NCI-H510A treated with DMSO at 0.1 percent for 48 hours (cell line): ENCODE measurements at regions not wholly inside any gene's neighbourhood (a gene's known extent, or its start where the extent isn't known, plus 50 kb on each side); places are given as distances from the start of the nearest gene placed in this dataset.
"Not testable (repeated sequence)": the region's sequence is repeated elsewhere in the genome, so short reads cannot be mapped to it uniquely, and the experiment has no call there.

Source experiments
- DNase-seq: peaks from one replicate; lab custom pipeline; 2025; lab: John Stamatoyannopoulos, UW

DNA sequence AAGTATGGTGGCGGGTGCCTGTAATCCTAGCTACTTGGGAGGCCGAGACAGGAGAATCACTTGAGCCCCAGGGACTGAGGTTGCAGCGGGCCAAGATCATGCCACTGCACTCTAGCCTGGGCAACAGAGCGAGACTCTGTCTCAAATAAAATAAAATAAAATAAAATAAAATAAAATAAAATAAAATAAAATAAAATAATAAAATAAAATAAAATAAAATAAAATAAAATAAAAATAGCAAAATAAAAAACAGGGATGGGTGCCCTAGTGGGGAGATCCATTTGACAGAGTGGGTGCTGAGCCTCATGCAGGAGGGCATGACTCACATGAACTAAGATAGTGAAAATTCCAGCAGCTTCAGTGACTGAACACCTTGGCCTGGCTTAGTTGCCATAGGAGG is 460.7 kb downstream of the PLPP3 start:
- not testable (repeated sequence) for DNase-seq

GRCh38 chr1:56115701-56116100 is 463.7 kb downstream of the PLPP3 start:
- no peak for DNase-seq

- DNase-seq, result no peak
Observed at GRCh38 chr1:56113679-56114078, 465.7 kb downstream of the PLPP3 start.

DNA sequence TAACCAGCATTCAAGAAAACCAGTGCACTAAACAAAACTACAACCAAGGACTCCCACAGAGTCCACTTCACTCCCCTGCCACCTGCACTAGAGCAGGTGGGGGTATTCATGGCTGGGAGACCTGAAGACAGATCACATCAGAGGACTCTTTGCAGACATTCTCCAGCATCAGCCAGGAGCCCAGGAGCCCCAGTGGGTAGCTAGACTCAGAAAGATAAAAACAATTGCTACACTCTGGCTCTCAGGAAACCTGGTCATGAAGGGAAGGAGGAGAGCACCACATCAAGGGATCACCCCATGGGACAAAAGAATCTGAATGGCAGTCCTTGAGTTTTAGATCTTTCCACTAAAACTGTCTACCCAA is 472.1 kb downstream of the PLPP3 start:
- no peak for DNase-seq

DNA sequence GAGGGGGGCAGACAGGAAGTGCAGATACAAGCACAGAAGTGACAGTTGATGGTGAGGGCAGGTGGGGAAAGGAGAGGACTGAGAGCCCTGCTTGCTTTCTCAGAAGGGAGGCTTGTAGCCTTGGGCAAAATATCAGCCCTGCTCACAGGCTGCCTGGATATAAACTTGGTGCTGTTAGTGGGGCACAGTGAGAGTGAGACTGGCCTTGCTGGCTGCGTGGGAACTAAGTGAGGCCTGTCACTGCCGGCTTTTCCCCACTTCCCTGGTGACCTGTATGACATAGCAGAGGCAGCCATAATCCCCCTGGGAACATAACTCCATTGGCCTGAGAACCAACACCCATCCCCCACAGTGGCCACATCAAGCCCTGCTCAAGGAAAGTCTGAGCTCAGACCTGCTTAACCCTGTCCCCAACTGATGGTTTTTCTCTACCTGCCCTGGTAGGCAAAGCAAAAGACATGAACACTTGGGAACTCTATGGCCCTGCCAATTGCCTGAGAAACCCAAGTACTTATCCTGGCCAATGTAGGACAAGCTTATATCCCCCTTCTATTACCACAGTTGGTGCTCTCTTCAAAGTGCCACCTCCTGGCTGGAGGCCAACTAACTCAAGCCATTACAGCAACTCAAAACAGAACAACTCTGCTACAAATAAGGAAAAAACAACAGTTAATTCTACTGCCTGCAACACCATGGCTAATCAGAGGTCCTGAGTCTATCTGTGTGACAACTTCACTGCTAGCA is 472.7 kb downstream of the PLPP3 start:
- peak; percentile 40 for DNase-seq

- DNase-seq, result no peak
Observed at GRCh38 chr1:56105397-56105796, 474.0 kb downstream of the PLPP3 start.

DNA sequence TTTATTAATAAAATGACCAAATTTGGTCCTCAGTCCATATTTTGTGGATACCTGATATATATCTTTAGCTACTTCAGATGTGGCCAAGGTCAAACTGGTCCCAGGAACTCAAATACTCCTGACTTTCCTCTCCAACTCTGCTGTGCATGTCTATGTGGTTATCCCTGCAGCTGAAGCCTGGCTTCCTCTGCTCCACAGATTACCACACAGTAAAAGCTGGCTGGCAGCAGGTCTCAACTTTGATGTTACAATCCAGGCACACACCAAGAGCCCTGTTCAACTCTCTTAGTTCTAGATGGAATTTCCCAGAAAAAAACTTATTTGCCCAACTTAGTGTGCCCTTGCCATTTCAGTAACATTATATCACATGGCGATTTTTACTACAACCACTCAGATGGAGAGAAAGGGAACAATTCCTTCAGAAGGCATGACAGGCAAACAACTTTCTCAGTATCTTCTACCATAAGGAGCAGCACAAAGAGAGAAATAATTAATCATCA is 479.5 kb downstream of the PLPP3 start:
- DNase-seq, result no peak

DNA sequence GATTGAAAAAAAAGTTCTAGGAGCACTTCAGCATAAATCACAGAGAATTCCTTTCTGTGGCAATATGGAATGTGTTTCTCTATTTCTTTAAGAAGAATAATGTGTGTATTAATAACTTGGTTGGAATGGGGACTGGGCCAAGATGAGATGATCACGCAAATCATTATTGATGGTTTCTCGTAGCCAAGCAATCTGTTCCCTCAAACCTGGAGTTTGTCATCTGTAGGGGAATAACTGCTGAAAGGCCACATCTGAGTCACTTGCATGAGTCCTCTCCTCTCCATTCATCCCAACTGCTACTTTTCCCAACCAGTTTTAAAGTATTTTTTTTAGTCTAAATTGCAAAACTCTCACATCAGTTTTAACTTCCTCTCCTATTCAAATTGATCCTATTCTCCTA is 480.4 kb downstream of the PLPP3 start:
- DNase-seq, result no peak

DNA sequence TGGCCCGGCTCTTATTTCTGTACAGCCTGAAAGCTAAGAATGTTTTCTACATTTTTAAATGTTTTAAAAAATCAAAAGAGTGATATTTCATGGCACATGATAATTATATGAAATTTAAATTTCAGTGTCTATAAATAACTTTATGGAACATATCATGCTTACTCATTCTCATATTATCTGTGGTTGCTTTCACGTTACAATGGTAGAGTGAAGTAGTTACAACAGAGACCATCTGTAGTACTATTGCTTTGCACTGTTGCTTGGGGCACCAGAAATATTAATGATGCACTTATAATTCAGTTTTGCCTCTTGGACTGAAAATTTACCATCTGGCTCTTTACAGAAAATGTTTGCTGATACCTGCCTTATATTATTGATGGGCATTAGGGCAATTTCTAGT is 481.6 kb downstream of the PLPP3 start:
- DNase-seq, result no peak

GRCh38 chr1:56095696-56096665 is 483.4 kb downstream of the PLPP3 start:
- DNase-seq, result no peak

DNA sequence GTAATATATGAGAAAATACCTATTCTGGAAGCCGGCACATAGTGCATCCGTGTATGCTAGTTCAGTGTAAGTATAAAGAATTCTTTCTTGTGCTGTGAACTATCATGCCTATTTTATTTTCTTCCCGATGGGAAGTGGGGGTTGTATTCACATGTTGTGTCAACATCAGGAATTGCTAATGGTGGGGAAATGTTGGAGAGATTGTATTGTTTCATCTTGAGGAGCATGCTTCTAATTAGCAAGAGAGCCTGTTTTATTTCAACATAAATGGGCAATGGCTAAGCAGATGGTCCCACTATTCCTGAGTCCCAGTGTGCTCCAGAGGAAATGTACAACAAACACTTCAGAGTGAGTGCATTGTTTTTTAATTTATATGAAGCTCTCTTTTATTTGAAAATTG is 485.2 kb downstream of the PLPP3 start:
- no peak for DNase-seq

DNA sequence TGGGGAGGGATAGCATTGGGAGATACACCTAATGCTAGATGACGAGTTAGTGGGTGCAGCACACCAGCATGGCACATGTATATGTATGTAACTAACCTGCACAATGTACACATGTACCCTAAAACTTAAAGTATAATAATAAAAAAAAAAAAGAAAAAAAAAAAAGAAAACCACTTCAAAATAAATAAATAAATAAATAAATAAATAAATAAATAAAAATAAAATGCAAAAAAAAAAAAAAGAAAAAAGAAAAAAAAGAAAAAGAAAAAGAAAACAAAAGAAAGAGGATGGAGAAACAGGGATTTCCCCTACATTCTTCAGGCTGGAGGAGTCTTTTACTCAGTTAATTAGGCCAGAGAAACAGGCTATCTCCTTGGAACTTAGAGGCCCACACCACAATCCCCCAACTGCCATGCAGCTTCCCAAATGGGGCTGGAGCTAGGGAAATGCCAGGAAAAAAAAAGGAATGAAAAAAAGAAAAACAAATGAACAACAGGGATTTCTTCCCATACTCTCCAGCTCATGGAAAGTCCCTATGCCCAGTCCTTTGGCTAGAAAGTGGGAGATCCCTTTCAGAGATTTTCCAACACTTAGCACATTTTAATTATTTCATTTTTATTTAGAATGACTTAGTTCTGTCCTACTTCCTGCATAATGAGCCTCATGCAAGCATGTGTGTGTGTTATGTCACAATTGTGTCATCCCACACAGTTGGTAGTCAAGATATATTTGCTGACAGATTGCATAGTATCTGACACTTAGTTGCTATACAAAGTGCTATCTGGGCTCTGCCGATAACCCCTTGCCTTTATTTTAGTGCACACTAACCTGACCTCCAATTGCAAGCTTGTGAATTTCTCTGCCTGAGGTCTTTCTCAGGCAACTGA is 486.4 kb downstream of the PLPP3 start:
- no peak for DNase-seq

- DNase-seq, result not testable (repeated sequence)
Observed at GRCh38 chr1:56089826-56090225, 489.5 kb downstream of the PLPP3 start.

- DNase-seq, result no peak
Observed at GRCh38 chr1:56084246-56084645, 495.1 kb downstream of the PLPP3 start.

- DNase-seq, result no peak
Observed at GRCh38 chr1:56081736-56082135, 497.6 kb downstream of the PLPP3 start.

DNA sequence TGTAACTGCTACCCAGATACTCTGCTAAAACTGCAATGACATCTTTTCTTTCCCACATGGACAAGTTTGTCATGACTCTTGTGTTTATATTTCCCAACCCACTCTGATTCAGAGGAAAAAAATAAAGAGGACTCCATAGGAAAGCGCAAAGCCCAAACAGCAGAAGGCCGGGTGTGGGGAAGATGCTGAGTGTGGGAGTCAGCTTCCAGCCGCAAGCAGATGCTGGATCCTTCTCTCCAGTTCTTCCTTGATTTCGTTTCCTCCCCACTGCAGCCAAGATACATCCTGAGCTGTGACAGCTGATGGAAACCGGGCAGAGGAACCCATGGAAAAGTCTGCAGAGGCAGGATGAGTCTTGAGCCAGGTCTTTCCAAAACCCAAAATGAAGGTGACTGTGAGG is 498.2 kb downstream of the PLPP3 start:
- DNase-seq, result no peak

GRCh38 chr1:56080123-56080522 is 499.2 kb downstream of the PLPP3 start:
- no peak for DNase-seq

GRCh38 chr1:56079391-56079790 is 500.0 kb downstream of the PLPP3 start:
- DNase-seq, result no peak

DNA sequence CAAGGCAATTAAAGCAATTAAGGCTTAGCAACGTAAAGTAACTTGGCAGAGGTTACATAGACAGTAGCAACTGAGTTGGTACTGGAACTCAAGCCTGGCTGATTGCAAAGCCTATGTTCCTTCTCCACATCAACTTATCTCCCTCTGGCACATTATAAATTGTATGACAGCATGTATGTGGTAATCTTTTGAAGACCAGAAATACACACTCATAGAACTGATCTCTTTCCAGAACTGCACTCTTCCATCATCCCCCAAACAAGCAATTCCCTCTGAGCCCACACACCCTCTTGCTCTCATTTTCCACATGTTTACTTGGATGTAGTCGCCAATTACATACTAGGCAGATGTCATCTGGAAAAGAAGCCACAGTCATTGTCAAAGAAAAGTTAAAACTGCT is 502.2 kb downstream of the PLPP3 start:
- DNase-seq, result no peak

DNA sequence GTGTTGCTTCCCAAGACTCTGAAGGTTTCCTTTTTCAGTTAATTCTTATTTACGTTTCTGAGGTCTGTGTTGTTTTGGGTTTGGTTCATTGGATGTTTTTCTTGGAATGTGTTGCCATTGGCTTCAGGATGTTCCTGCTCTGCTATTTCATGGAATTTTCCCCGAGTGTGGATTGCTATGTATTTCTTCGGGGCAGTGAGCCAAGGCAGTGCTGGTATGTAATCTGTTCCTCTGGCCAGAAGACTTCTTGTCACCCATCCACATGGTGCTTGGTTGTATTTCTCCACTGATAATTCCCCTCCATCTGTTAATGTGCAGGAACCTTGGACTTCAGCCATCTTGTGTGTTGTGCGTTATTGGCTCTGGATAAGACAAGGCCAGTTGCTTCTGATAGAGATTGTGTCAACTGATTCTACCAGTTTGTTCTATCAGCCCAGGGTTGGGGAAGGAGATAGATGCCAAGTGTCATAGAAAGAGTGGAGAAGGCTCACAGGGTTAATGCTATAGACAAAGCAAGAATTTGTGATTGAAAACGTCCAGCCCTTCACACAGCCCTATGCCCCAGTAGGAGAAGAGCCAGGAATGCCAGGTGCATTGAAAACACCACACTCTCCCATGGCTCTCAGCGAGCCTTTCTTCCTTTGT is 505.2 kb downstream of the PLPP3 start:
- DNase-seq, result no peak

- DNase-seq, result no peak
Observed at GRCh38 chr1:56073614-56074006, 505.8 kb downstream of the PLPP3 start.

DNA sequence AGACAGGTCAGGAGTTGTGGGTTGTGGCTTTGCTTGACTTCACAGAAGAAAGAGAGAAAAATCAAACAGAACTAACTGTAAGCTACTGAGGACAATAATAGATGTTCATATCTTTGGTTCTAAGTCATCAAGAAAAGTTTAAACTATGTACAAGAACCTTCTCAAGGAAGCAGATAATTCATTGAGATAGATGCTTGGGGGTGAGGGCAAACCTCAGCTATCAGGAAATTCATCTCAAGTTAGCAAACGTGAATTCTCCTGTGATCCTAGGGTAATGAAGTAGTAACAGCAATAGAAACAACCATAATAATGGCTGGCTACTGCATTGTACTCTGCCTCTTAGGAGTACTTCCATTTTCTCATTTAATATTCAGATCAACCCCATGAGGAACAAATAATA is 506.2 kb downstream of the PLPP3 start:
- DNase-seq, result no peak
